ENCODE measurements at regions not wholly inside any gene's neighbourhood (a gene's known extent, or its start where the extent isn't known, plus 50 kb on each side); places are given as distances from the start of the nearest gene placed in this dataset.
"Not testable (repeated sequence)": the region's sequence is repeated elsewhere in the genome, so short reads cannot be mapped to it uniquely, and the experiment has no call there.

- Mint-ChIP-seq H3K36me3 (no peaks in the 10 kb centered on the region), H3K4me1 (no peaks in the 10 kb centered on the region), H3K27ac (no peak overlapping the region), H3K4me3 (no peak overlapping the region), H3K27me3 (peaks cover 10% of the 10 kb centered on the region), H3K9me3 (no peaks in the 10 kb centered on the region)
- no peak for DNase-seq
Observed at GRCh38 chr15:72855791-72856190, 72.2 kb upstream of the ADPGK start.

GRCh38 chr15:72852273-72852672, 68.7 kb upstream of the ADPGK start:
- Mint-ChIP-seq H3K9me3 (no peaks in the 10 kb centered on the region), H3K27ac (no peak overlapping the region), H3K4me1 (no peaks in the 10 kb centered on the region), H3K36me3 (no peaks in the 10 kb centered on the region), H3K27me3 (peaks cover 33% of the 10 kb centered on the region), H3K4me3 (no peak overlapping the region)
- no peak for DNase-seq

- Mint-ChIP-seq H3K9me3 (no peaks in the 10 kb centered on the region), H3K36me3 (no peaks in the 10 kb centered on the region), H3K4me1 (no peaks in the 10 kb centered on the region), H3K27me3 (peaks cover 33% of the 10 kb centered on the region), H3K4me3 (no peak overlapping the region), H3K27ac (no peak overlapping the region)
- DNase-seq, result no peak
Observed at GRCh38 chr15:72851586-72851985, 68.0 kb upstream of the ADPGK start.

- no peak overlapping the region for H3K27ac Mint-ChIP-seq
- no peaks in the 10 kb centered on the region for H3K9me3 Mint-ChIP-seq
- no peaks in the 10 kb centered on the region for H3K36me3 Mint-ChIP-seq
- no peak overlapping the region for H3K4me3 Mint-ChIP-seq
- DNase-seq, result no peak
- H3K4me1 Mint-ChIP-seq, result peaks cover 3% of the 10 kb centered on the region
- H3K27me3 Mint-ChIP-seq, result peaks cover 33% of the 10 kb centered on the region
Observed at GRCh38 chr15:72850833-72851232, 67.3 kb upstream of the ADPGK start.

- Mint-ChIP-seq H3K4me1 (peaks cover 3% of the 10 kb centered on the region), H3K4me3 (no peak overlapping the region), H3K27ac (no peak overlapping the region), H3K9me3 (peaks cover 1% of the 10 kb centered on the region), H3K27me3 (peaks cover 37% of the 10 kb centered on the region), H3K36me3 (peaks cover 2% of the 10 kb centered on the region)
- DNase-seq, result no peak
Observed at GRCh38 chr15:72847806-72848205, 64.2 kb upstream of the ADPGK start.

- H3K36me3 Mint-ChIP-seq, result peaks cover 2% of the 10 kb centered on the region
- no peak overlapping the region for H3K27ac Mint-ChIP-seq
- peaks cover 1% of the 10 kb centered on the region for H3K9me3 Mint-ChIP-seq
- DNase-seq, result no peak
- peaks cover 40% of the 10 kb centered on the region for H3K27me3 Mint-ChIP-seq
- H3K4me1 Mint-ChIP-seq, result peaks cover 3% of the 10 kb centered on the region
- H3K4me3 Mint-ChIP-seq, result no peak overlapping the region
Observed at GRCh38 chr15:72847033-72847432, 63.5 kb upstream of the ADPGK start.

- Mint-ChIP-seq H3K36me3 (peaks cover 2% of the 10 kb centered on the region), H3K4me1 (peaks cover 3% of the 10 kb centered on the region), H3K27me3 (peaks cover 47% of the 10 kb centered on the region), H3K9me3 (peaks cover 1% of the 10 kb centered on the region), H3K27ac (no peak overlapping the region), H3K4me3 (no peak overlapping the region)
- DNase-seq, result no peak
Observed at GRCh38 chr15:72845981-72846383, 62.4 kb upstream of the ADPGK start.

- Mint-ChIP-seq H3K4me3 (no peak overlapping the region), H3K9me3 (peaks cover 1% of the 10 kb centered on the region), H3K36me3 (peaks cover 2% of the 10 kb centered on the region), H3K27me3 (peaks cover 39% of the 10 kb centered on the region), H3K4me1 (peaks cover 3% of the 10 kb centered on the region), H3K27ac (no peak overlapping the region)
- DNase-seq, result no peak
Observed at GRCh38 chr15:72844067-72844466, 60.5 kb upstream of the ADPGK start.

- H3K36me3 Mint-ChIP-seq, H3K9me3 Mint-ChIP-seq, H3K27ac Mint-ChIP-seq, H3K4me1 Mint-ChIP-seq, DNase-seq, H3K4me3 Mint-ChIP-seq: not testable (repeated sequence)
- peaks cover 34% of the 10 kb centered on the region for H3K27me3 Mint-ChIP-seq
Observed at GRCh38 chr15:72843340-72843739, 59.8 kb upstream of the ADPGK start.

- Mint-ChIP-seq H3K27ac (no peak overlapping the region), H3K36me3 (peaks cover 2% of the 10 kb centered on the region), H3K9me3 (peaks cover 1% of the 10 kb centered on the region), H3K4me3 (no peak overlapping the region), H3K4me1 (no peaks in the 10 kb centered on the region), H3K27me3 (peaks cover 27% of the 10 kb centered on the region)
- DNase-seq, result no peak
Observed at GRCh38 chr15:72840114-72840513, 56.6 kb upstream of the ADPGK start.

- Mint-ChIP-seq H3K36me3 (no peaks in the 10 kb centered on the region), H3K4me3 (no peak overlapping the region), H3K27ac (no peak overlapping the region), H3K9me3 (no peaks in the 10 kb centered on the region), H3K27me3 (peaks cover 15% of the 10 kb centered on the region), H3K4me1 (no peaks in the 10 kb centered on the region)
- no peak for DNase-seq
Observed at GRCh38 chr15:72838311-72838731, 54.8 kb upstream of the ADPGK start.

GRCh38 chr15:72836676-72837330, 53.2 kb upstream of the ADPGK start:
- Mint-ChIP-seq H3K9me3 (no peaks in the 10 kb centered on the region), H3K4me1 (no peaks in the 10 kb centered on the region)

GRCh38 chr15:72835294-72835890, 51.8 kb upstream of the ADPGK start:
- no peak overlapping the region for H3K27ac Mint-ChIP-seq
- H3K27me3 Mint-ChIP-seq, result peaks cover 13% of the 10 kb centered on the region
- H3K4me1 Mint-ChIP-seq, result no peaks in the 10 kb centered on the region
- H3K36me3 Mint-ChIP-seq, result no peaks in the 10 kb centered on the region
- no peaks in the 10 kb centered on the region for H3K9me3 Mint-ChIP-seq
- no peak for DNase-seq
- no peak overlapping the region for H3K4me3 Mint-ChIP-seq

More at GRCh38 chr15:72836676-72837330, 53.2 kb upstream of the ADPGK start:
- Mint-ChIP-seq H3K36me3 (no peaks in the 10 kb centered on the region), H3K27me3 (peaks cover 13% of the 10 kb centered on the region), H3K27ac (no peak overlapping the region), H3K4me3 (no peak overlapping the region)
- DNase-seq, result no peak

- DNase-seq, result no peak
- Mint-ChIP-seq H3K4me1 (no peaks in the 10 kb centered on the region), H3K27me3 (peaks cover 18% of the 10 kb centered on the region), H3K9me3 (no peaks in the 10 kb centered on the region), H3K4me3 (no peak overlapping the region), H3K36me3 (no peaks in the 10 kb centered on the region), H3K27ac (no peak overlapping the region)
Observed at GRCh38 chr15:72833561-72833960, 50.0 kb upstream of the ADPGK start.

All from activated naive CD8-positive, alpha-beta T cell treated with anti-CD3 and anti-CD28 coated beads for 36 hours (primary cell).